AG04450 (cell line): ENCODE measurements at regions not wholly inside any gene's neighbourhood (a gene's known extent, or its start where the extent isn't known, plus 50 kb on each side); places are given as distances from the start of the nearest gene placed in this dataset.

ENCODE experiments used
- CTCF ChIA-PET: fragments of 300-600, 350-600 bp; formaldehyde crosslinking; extraction: SDS; loops from one replicate; lab custom pipeline; 2022; ENCODE audit warnings: antibody characterized with exemption, inconsistent platforms; lab: Charles Lee
- POLR2A ChIA-PET: fragments of 350-600 bp; formaldehyde crosslinking; extraction: SDS; loops from one replicate; lab custom pipeline; 2021; ENCODE audit warnings: antibody characterized with exemption, inconsistent platforms; lab: Yijun Ruan, JAX
- DNase-seq: peaks from one replicate; pipeline ENCODE4 v3.0.0-alpha.2; 2011; ENCODE audit warnings: low read depth, low spot score
- H3K27ac ChIP-seq: one replicate; pipeline ENCODE4 v1.5.1; 2012; ENCODE audit warnings: low read depth, low read length, control low read depth
- H3K27me3 ChIP-seq: one replicate; pipeline ENCODE4 v1.6.0; 2012; ENCODE audit warnings: low read length; ENCODE audit not compliant: control insufficient read depth, insufficient read depth
- H3K4me3 ChIP-seq: 2 replicates; pipeline ENCODE4 v1.5.1; 2011; ENCODE audit warnings: mild to moderate bottlenecking, low read depth, low read length, control low read depth
- H3K9me3 ChIP-seq: 2 replicates; pipeline ENCODE4 v1.5.1; 2012; ENCODE audit warnings: low read length; ENCODE audit not compliant: control insufficient read depth, insufficient read depth
- TF ChIP-seq, protein P1 (sequence below): IDR thresholded peaks from 2 replicates; pipeline ENCODE4 v1.5.1; 2011; ENCODE audit warnings: low read depth, low read length, control low read depth, inconsistent platforms

DNA sequence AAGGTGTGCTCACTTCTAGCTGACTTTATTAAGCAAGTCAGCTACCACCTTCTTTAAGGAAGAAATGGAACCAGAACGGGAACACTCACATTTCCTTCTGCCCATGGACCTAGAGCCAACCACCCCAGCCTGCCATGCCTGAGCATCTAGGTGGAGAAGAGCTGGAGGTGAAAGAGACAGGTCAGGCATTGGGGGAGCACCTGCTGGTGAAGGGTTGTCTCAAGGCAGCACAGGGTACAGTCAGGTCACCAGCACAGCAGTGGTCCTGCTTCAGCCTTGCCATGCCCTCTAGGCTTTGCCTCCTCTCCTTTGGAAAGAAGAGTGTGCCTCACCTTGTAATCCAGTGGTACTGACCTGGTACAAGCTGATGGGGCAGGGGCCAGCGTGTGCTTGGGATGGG lies 107.9 kb downstream of the KCNF1 start:
- no peak overlapping the region for H3K27ac ChIP-seq
- POLR2A ChIA-PET: no interaction called here
- CTCF ChIA-PET: no interaction called here
- TF ChIP-seq, protein P1, sequence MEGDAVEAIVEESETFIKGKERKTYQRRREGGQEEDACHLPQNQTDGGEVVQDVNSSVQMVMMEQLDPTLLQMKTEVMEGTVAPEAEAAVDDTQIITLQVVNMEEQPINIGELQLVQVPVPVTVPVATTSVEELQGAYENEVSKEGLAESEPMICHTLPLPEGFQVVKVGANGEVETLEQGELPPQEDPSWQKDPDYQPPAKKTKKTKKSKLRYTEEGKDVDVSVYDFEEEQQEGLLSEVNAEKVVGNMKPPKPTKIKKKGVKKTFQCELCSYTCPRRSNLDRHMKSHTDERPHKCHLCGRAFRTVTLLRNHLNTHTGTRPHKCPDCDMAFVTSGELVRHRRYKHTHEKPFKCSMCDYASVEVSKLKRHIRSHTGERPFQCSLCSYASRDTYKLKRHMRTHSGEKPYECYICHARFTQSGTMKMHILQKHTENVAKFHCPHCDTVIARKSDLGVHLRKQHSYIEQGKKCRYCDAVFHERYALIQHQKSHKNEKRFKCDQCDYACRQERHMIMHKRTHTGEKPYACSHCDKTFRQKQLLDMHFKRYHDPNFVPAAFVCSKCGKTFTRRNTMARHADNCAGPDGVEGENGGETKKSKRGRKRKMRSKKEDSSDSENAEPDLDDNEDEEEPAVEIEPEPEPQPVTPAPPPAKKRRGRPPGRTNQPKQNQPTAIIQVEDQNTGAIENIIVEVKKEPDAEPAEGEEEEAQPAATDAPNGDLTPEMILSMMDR: no peak
- H3K4me3 ChIP-seq: no peak overlapping the region
- H3K27me3 ChIP-seq: peaks cover 51% of the 10 kb centered on the region
- peaks cover 11% of the 10 kb centered on the region; the same call in 1 of the 2 replicates for H3K9me3 ChIP-seq
- DNase-seq: no peak

DNA sequence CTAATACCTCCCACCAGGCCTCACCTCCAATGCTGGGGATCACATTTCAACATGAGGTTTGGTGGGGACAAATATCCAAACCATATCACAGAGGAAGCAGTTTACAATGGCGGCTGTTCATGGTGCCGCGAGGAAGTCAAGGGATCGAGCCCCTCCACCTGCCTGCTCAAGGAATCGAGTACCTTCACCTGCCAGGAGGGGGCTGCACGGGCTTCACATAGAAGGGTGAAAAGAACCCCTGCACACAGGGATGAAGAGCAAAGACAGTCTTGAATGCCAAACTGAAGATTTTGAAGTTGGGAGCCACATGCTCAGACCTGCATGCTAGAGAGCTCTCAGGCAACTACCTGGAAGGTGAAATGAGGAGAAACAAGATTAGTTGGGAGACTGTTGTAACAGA lies 110.3 kb downstream of the KCNF1 start:
- DNase-seq: no peak
- H3K27ac ChIP-seq: no peak overlapping the region
- H3K4me3 ChIP-seq: no peak overlapping the region
- TF ChIP-seq, protein P1: no peak
- CTCF ChIA-PET: no interaction called here
- H3K27me3 ChIP-seq: peaks cover 32% of the 10 kb centered on the region
- POLR2A ChIA-PET: no interaction called here
- H3K9me3 ChIP-seq: peaks cover 11% of the 10 kb centered on the region; the same call in 1 of the 2 replicates

DNA sequence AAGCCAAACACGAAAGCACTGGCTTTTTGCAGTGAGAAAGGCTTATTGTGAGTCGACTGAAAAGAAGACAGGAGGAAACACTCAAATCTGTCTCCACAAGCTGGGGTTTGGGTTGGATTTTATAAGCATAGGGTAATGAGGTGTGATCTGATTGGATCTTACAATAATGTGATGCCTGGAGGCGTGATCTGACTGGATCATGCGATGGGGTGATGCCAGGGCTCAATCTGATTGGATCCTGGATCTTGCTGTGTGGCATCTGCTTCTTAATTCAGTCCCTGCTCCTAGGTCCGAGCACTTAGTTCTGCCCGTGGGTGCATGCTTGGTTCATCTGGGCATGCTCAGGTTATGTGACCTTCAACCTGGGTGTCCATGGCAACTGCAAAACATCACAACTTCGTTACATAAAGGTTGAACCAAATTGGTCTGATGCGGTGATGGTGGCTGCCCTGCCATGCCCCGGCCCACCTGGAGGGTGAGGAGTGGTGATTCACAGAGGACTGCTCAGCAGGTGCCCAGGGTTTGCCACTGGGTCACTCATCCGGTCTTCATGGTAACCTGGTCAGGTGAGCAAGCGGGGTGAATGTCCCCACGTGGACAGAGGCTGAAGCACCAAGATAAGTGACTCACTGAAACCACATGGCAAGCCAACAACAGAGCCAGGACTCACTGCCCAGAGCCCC lies 111.0 kb downstream of the KCNF1 start:
- Histone ChIP-seq H3K27ac (no peak overlapping the region), H3K4me3 (no peak overlapping the region), H3K27me3 (peaks cover 26% of the 10 kb centered on the region), H3K9me3 (peaks cover 11% of the 10 kb centered on the region; the same call in 1 of the 2 replicates)
- TF ChIP-seq, protein P1: no peak
- CTCF ChIA-PET: no interaction called here
- POLR2A ChIA-PET: no interaction called here
- no peak for DNase-seq

DNA sequence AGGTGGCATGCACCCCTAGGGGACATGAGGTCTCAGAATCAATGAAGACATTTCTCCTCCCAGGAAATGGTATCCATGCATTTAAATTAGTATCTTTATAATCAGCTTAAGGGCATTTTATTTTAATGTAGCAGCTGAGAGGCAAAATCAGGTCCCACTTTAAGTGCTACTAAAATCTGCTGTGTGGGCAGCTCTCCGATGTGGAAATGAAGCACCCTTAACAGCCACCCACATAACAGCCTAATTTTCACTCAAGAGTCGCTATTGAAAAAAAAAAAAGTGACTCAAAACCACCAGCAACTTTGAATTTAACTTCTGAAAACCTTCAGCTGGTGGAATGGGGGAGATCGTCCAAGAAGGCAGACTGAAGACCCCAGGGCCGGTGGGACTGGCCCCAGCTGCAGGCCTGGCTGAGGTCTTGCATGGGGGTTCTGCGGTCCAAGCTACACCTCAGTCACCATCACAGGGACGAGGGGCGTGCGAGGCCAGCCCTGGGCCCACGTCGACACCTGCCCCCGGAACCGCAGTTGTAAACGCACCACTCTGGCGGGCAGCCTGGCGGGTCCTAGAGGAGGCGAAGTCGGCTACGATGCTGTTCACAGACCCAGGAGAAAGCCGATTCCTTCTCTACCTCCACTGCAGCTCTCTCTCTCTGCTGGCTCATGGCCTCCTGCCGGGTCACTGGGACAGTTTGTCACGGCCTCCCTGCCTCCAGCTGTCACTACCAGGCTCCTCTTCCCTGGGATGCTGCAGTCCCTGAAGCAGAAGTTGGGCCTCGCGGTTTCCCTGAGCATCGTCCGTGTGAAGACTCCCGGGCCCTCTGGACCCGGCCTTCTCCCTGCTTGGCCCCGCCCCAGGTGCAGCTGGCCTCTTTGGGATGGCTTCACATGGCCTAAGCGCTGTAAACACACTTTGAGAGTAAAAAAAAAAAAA lies 111.9 kb downstream of the KCNF1 start:
- Histone ChIP-seq H3K27me3 (peaks cover 17% of the 10 kb centered on the region), H3K9me3 (peaks cover 8% of the 10 kb centered on the region; the same call in 1 of the 2 replicates), H3K4me3 (no peak overlapping the region), H3K27ac (no peak overlapping the region)
- no peak for DNase-seq
- ChIA-PET POLR2A (interaction anchor here (0.7 kb wide), 1 partner anchor 191 kb away, joined by 4 read pairs; no protein-coding TSS in a partner anchor), CTCF (interaction anchor here (0.6 to 0.8 kb wide), 2 partner anchors 184 to 191 kb away, joined by 3 to 4 read pairs; no protein-coding TSS in a partner anchor)
- TF ChIP-seq, protein P1: no peak
